ENCODE measurements at regions not wholly inside any gene's neighbourhood (a gene's known extent, or its start where the extent isn't known, plus 50 kb on each side); places are given as distances from the start of the nearest gene placed in this dataset.

DNA sequence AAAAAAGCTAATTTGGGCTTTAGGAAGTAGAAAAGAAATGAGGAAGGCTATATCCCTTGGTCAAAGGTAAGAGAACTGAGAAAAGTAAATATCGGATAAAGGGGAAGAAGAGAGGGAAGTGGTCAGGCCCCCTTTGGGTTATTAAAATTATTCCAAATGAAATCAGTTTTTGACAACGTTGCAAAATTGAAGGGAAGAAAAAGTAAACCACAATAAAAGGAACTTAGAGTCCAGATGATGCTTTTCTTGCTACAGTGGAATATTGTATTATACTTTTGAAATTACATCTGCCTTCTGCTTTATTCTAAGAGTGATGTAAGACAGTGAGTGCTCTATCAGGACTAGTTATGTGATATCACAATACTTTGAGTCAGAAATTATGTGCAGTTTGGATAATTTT, 59.4 kb upstream of the RBPJ start:
- TF ChIP-seq, protein P1, sequence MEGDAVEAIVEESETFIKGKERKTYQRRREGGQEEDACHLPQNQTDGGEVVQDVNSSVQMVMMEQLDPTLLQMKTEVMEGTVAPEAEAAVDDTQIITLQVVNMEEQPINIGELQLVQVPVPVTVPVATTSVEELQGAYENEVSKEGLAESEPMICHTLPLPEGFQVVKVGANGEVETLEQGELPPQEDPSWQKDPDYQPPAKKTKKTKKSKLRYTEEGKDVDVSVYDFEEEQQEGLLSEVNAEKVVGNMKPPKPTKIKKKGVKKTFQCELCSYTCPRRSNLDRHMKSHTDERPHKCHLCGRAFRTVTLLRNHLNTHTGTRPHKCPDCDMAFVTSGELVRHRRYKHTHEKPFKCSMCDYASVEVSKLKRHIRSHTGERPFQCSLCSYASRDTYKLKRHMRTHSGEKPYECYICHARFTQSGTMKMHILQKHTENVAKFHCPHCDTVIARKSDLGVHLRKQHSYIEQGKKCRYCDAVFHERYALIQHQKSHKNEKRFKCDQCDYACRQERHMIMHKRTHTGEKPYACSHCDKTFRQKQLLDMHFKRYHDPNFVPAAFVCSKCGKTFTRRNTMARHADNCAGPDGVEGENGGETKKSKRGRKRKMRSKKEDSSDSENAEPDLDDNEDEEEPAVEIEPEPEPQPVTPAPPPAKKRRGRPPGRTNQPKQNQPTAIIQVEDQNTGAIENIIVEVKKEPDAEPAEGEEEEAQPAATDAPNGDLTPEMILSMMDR (IDR thresholded peaks at IDR 0.05; ENCODE audit: control insufficient read depth, insufficient read depth, low read depth, low read length, missing control alignments): no peak
- no peak overlapping the region for H3K4me3 ChIP-seq (ENCODE audit: control insufficient read depth, low read depth, low read length)
- DNase-seq (ENCODE audit: low read depth): no peak

DNA sequence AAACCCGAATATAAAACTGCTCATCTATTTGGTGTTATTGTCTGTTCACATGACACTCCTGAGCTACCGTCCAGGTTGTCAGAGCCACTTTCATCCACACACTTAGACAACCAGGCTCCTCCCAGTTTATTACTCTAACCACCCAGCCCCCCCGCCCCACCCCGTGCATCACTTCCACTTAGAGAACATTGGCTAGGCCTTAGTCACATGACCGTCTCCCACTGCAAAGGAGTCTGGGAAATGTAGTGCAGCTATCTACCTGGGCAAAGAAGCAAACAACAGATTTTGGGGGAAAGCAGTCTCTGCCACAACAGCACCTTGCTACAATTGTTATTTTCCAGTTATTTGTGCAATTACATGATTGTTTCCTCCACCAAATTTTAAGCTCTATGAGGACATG, 57.6 kb upstream of the RBPJ start:
- no peak overlapping the region for H3K4me3 ChIP-seq (ENCODE audit: control insufficient read depth, low read depth, low read length)
- no peak for DNase-seq (ENCODE audit: low read depth)
- TF ChIP-seq, protein P1 (IDR thresholded peaks at IDR 0.05; ENCODE audit: control insufficient read depth, insufficient read depth, low read depth, low read length, missing control alignments): no peak

DNA sequence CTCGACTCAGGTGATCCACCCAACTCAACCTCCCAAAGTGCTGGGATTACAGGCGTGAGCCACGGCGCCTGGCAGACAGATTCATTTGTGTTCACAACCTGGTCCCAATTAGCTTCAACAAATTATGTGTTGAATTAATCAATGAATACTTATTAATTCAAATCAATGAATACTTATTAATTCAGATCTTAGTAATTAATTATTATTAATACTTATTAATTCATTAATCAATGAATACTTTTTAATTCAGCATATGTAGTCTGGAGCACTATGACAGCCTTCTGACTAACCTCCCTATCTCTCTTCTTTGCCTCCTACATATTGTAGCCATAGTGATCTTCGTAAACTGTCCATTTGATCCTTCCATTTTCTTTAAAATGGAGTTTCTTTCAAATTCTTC, 56.7 kb upstream of the RBPJ start:
- no peak overlapping the region for H3K4me3 ChIP-seq (ENCODE audit: control insufficient read depth, low read depth, low read length)
- DNase-seq (ENCODE audit: low read depth): no peak
- TF ChIP-seq, protein P1 (IDR thresholded peaks at IDR 0.05; ENCODE audit: control insufficient read depth, insufficient read depth, low read depth, low read length, missing control alignments): no peak

- TF ChIP-seq, protein P1 (IDR thresholded peaks at IDR 0.05; ENCODE audit: control insufficient read depth, insufficient read depth, low read depth, low read length, missing control alignments): no peak
- DNase-seq (ENCODE audit: low read depth): peak; percentile 7
- H3K4me3 ChIP-seq (ENCODE audit: control insufficient read depth, low read depth, low read length): no peak overlapping the region
Observed at GRCh38 chr4:26267087-26267486, 53.7 kb upstream of the RBPJ start.

DNA sequence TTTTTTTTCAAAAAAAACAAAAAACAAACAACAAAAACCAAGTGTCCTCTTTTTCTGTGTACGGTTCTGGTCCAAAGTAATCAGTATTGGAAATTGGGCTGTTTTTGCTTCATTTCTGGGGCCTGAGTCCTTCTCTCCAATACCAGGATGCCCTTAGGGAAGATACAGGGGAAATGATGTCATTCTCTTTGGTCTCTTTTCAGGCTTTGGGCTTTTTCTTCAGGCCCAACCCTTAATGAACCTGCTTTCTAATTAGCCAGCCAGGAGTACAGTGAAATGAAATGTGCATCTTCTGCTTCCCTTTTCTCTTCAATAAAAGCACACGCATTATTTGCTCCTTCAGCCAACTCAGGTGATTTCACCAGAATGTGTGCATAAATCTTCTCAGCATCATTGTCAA, 52.6 kb upstream of the RBPJ start:
- H3K4me3 ChIP-seq (ENCODE audit: control insufficient read depth, low read depth, low read length): no peak overlapping the region
- TF ChIP-seq, protein P1 (IDR thresholded peaks at IDR 0.05; ENCODE audit: control insufficient read depth, insufficient read depth, low read depth, low read length, missing control alignments): no peak
- DNase-seq (ENCODE audit: low read depth): no peak

DNA sequence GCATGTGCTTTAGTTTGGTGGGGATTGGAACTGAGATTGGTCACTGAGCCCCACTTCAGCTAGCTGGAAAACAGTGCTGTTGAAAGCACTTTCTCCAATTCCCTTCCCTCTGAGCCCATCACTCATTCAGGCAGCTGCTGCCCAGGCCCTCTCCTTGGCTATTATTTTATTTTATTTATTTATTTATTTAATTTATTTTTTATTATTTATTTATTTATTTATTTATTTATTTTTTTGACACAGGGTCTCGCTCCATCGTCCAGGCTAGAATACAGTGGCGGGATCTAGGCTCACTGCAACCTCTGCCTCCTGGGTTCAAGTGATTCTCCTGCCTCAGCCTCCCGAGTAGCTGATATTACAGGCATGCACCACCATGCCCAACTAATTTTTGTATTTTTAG, 51.8 kb upstream of the RBPJ start:
- DNase-seq (ENCODE audit: low read depth): no peak
- TF ChIP-seq, protein P1 (IDR thresholded peaks at IDR 0.05; ENCODE audit: control insufficient read depth, insufficient read depth, low read depth, low read length, missing control alignments): no peak
- no peak overlapping the region for H3K4me3 ChIP-seq (ENCODE audit: control insufficient read depth, low read depth, low read length)

All from AG09309 (cell line).